CD4-positive, alpha-beta T cell treated with Interleukin-15 for 1 hour (primary cell): ENCODE measurements at regions not wholly inside any gene's neighbourhood (a gene's known extent, or its start where the extent isn't known, plus 50 kb on each side); places are given as distances from the start of the nearest gene placed in this dataset.
"Not testable (repeated sequence)": the region's sequence is repeated elsewhere in the genome, so short reads cannot be mapped to it uniquely, and the experiment has no call there.

Experiments used
- DNase-seq: peaks from one replicate; pipeline ENCODE4 v3.0.0-alpha.2; 2020

DNA sequence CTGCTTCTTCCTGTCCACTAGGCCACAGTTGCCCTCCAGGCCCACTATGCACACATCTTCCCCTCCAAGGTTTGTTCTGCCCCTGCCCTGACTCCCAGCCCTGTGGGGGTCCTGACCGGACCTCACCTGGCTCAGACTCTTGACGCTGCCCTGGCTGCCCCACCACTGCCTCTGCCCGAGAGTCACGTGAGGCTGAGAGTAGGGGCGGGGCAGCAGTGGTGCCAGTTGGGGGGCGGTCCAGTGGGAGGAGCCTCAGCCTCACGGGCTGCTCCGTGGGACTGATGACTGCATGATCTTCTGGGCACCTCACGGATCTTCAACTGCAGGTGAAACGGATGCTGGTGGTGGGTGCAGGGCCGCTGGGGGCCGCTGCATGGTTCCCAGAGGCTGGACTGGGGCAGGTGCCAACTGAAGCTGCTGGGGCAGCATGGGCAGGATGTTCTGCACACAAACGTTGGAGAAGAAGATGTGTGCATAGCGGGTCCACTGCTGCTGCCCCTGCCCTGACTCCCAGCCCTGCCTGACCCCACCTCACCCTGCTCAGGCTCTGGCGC lies 77.6 kb downstream of the HHIPL2 start:
- not testable (repeated sequence) for DNase-seq

DNA sequence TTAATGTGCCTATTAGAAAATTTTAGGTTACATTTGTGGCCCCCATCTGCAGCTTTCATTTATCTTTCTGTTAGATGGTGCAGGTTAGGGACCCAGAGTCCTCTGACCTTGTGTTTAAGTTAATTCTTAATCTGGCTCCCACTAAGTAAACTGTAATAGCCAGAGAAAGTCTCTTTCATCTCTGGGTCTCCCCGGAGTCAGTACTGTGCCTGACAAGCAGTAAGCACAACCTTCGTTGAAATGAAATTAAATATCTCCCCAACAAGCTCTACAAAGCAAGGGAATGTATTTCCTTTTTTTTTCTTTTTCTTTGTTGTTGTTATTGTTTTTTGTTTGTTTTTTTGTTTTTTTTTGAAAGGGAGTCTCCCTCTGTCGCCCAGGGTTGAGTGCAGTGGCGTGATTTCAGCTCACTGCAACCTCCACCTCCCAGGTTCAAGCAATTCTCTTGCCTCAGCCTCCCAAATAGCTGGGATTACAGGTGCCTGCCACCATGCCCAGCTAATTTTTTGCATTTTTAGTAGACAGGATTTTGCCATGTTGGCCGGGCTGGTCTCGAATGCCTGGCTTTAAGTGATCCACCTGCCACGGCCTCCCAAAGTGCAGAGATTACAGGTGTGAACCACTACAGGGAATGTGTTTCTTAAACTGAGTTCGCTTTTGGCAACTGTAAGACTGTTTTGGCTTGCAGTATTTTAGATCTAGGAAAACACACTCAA lies 81.6 kb downstream of the HHIPL2 start:
- no peak for DNase-seq

DNA sequence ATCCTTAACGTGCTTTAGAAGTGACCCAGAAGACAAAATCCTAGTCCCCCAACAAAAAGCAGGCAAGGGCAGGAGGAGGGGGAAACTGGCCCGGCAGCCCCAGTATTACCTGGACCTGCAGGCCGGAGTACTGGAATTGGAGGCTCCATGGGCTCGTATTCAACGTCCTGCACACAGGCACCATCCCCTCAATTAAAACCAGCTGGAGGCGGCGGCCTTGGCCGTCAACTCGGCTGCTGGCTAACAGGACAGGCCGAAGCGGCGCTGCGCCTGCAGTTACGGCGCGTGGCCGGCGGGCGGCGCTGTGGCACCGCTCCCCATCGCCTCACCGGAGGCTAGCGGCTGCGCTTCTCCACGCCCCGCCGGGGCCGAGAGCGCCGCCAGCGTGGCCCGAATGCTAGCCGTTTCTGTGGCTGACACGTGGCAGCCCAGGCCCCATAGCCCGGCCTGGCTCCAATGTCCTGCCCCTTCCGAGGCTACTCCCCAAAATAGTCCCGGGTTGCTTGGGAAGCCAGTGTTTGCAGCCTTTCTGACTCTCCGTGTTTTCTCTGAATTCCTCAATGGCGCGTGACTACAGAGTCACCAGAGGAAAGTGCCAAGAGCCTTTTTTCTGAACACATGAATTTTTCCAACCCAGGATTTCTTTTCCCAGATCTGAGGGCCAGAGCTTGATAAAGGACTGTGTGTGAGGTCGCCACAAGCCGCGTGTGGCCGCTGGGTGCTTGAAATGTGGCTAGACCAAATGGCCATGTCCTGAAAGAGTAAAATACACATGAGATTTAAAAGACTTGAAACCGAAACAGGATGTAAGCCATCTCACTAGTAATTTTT lies 82.5 kb downstream of the HHIPL2 start:
- DNase-seq, result peak; percentile 83

- DNase-seq, result peak; percentile 72
Observed at GRCh38 chr1:222464841-222465210, 83.1 kb downstream of the HHIPL2 start.

DNA sequence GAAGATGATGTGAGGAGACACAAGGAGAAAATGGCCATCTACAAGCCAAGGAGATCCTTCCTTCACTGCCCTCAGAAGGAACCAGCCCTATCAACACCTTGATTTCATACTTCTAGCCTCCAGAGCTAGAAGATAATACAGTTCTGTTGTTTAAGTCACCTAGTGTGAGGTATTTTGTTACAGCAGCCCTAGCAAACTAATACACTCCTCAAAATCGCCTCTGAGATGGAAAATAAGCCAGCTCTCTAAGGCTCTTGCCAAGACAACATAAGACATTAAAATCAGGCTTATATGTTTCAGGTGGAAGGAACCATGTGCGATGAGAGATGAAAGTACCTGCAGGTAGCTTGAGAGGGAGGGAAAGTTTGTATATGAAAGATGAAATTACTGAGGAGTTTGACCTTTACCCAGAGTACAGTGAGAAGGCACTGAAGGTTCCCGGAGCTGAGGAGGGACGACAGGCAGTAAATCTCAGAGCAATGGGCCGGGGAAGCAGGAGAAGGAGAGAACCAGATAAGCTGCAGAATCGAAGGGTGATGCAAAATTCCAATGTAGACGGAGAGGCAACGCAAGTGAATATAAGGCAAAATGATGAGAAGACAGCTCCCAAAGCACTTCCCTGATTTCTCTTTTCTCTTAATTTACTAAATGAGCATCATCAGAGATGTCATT lies 84.7 kb downstream of the HHIPL2 start:
- no peak for DNase-seq

DNA sequence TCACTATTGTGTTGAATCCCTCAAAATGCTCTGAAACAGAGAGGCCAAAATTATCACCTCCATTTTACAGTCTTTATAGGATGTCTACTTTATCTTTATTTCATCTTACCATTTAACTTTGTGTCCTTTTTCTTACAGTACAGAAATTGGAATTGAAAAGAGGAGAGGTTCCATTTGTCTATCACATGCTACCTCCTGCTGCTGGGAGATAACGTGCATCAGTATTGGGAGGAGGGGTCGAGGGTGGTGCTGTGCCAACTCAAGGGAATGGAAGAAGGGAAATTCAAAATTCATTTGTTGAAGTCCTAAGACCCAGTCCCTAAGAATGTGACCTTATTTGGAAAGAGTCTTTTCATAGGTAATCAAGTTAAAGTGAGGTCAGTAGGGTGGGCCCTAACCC lies 85.3 kb downstream of the HHIPL2 start:
- DNase-seq, result no peak

DNA sequence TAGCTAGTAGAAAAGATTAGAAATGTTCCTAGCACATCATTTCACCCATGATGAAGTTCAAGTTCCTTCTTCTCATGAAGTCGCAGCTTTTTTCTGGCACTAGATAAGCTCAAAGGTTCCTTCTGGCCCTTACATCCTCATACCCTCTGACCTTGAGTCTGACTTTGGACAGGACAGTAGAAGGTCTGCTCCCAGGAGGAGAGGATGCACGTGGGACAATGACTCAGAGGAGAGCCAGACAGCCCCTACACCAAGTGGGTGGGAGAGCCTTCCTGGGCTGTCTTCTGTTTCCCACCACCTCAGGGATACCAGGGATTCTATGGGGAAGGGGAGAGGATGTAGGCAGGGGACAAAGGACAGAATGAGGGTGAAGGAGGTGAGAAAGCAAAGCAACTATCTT lies 86.0 kb downstream of the HHIPL2 start:
- DNase-seq, result no peak

DNA sequence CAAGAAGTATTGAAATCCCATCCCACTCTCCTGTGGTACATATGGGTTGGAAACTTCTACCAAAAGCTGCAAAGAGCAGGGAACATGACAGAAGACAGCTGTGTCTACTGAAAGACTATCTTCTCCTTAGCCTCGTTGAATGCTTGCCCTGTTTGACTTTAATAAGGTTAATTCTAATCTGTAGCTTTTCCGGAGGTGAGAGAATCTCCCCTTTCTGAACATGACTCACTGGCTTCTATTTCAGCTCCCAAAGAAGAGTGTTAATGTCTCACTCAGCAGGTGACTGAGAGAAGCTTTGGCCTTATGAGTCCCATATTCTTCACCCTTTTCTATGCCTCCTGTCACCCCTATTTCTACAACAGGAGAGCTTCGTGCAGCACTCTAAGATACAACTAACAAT lies 88.3 kb downstream of the HHIPL2 start:
- DNase-seq, result no peak

DNA sequence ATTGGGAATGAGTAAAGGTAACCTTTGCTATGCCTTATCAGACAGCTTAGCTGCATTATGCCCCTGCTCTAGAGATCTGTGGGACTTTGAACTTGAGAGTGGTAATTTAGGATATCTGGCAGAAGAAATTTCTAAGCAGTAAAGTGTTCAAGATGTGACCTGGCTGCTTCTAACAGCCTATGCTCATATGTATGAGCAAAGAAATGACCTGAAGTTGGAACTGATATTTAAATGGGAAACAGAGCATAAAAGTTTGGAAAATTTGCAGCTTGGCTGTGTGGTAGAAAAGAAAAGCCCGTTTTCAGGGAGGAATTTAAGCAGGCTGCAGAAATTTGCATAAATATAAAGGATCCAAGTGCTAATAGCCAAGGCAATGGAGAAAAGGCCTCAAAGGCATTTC lies 90.4 kb downstream of the HHIPL2 start:
- no peak for DNase-seq

DNA sequence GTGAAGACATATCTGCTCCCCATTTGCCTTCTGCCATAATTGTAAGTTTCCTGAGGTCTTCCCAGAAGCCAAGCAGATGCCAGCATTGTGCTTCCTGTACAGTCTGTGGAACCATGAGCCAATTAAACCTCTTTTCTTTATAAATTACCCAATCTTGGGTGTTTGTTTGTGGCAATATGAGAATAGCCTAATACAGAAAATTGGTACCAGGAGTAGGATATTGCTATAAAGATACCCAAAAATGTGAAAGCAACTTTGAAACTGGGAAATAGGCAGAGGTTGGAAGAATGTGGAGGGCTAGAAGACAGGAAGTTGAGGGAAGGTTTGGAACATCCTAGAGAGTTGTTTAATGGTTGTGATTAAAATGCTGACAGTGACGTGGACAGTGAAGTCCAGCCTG lies 90.8 kb downstream of the HHIPL2 start:
- DNase-seq, result no peak

DNA sequence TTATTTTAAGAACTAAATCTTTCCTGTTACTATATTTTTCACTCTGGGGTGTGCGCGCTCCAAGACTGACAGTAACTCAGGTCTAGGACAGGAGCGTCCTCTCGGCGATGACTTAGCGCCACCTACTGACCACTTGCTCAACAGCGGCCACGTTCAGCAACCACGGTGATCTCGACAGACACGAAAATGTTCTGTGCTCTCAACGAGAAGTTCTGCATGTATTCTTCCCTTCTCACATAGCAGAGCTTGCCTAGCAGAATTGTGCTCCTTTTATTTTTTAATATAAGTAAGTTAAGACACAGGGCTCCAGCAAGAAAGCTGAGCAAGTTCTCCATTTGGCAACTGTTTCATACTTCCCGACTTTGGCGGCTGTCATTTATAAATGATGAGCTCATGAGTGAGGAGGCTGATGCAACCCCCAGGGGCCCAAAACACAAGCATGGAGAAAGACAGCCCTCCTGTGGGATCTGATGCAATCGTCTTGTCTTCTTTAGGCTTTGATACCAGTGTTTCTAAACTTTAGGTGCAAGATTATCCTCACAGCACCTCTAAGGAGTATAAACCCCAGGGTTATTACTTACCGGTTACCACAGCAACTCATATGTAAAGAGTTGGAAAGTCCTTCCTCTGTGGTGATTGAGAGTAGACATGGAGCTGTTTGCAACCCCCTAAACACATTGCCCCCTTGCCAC lies 92.6 kb downstream of the HHIPL2 start:
- DNase-seq, result peak; percentile 77

- no peak for DNase-seq
Observed at GRCh38 chr1:222454782-222455181, 93.1 kb downstream of the HHIPL2 start.

DNA sequence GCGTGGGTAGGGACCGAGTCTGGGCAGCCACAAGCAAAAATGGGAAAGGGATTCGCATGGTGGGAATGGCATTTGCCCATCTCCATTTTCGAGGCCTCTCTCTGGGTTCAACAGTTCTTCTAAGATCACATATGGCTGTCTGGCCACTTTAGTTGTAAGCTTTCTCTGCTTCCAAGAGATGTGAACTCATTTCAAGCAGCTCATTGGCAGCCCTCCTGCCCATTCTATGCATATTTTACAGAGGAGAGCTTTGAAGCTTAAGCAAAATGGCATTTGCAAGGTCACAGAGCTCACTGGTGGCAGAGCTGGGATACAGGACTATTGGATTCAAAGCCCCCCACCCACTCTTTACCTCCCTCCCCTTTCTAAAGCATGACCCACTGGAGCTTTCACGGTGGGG lies 93.7 kb downstream of the HHIPL2 start:
- no peak for DNase-seq

DNA sequence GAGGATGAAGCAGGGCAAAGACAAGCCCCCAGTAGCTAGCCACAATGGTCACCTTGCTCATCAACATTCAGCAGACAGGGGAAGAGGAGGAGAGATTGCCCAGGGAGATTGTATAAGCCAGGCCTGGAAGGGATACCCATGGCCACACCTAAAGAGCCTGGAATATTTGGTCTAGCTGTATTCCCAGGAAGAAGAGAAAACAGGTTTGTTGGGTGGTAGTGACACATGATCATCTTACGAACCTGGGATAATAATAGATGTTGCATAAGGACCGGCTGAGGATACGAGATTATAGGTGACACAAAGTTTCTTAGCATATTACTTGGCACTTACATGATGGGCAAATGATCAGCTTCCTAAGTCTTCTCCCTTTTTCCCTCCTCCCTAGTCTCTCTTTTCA lies 95.9 kb downstream of the HHIPL2 start:
- DNase-seq, result no peak

- no peak for DNase-seq
Observed at GRCh38 chr1:222443566-222443965, 104.3 kb downstream of the HHIPL2 start.

GRCh38 chr1:222441066-222441465 lies 106.8 kb downstream of the HHIPL2 start:
- DNase-seq, result no peak

- no peak for DNase-seq
Observed at GRCh38 chr1:222424826-222425225, 123.1 kb downstream of the HHIPL2 start.

GRCh38 chr1:222421380-222421779 lies 126.5 kb downstream of the HHIPL2 start:
- no peak for DNase-seq

GRCh38 chr1:222420633-222421032 lies 127.3 kb downstream of the HHIPL2 start:
- DNase-seq, result peak; percentile 38

GRCh38 chr1:222418654-222419053 lies 129.2 kb downstream of the HHIPL2 start:
- DNase-seq, result no peak

GRCh38 chr1:222417264-222417663 lies 130.6 kb downstream of the HHIPL2 start:
- DNase-seq, result no peak

GRCh38 chr1:222416001-222416791 lies 131.7 kb downstream of the HHIPL2 start:
- DNase-seq, result no peak
